SU-DHL-6 (cell line): ENCODE measurements at regions not wholly inside any gene's neighbourhood (a gene's known extent, or its start where the extent isn't known, plus 50 kb on each side); places are given as distances from the start of the nearest gene placed in this dataset.

Source experiments
- H2AFZ ChIP-seq: fragments of 200-600 bp; sonication (generic); 2 replicates; pipeline ENCODE4 v1.6.1; 2014; ENCODE audit warnings: low read depth, mild to moderate bottlenecking, moderate library complexity, mixed read lengths, antibody characterized with exemption, low read length; ENCODE audit not compliant: severe bottlenecking
- H3F3A ChIP-seq: fragments of 200-600 bp; shearing (Covaris generic); 2 replicates; pipeline ENCODE4 v1.6.0; 2016; ENCODE audit warnings: antibody characterized with exemption, mild to moderate bottlenecking; ENCODE audit not compliant: insufficient read depth
- H3K27ac ChIP-seq: fragments of 200-600 bp; sonication (generic); 2 replicates; pipeline ENCODE4 v1.5.1; 2016; ENCODE audit warnings: low read depth, mild to moderate bottlenecking, low read length, moderate library complexity, mixed read lengths
- H3K27me3 ChIP-seq: fragments of 200-600 bp; sonication (generic), shearing (Covaris generic); 2 replicates; pipeline ENCODE4 v1.6.0; 2014; ENCODE audit warnings: mild to moderate bottlenecking, low read length
- H3K36me3 ChIP-seq: fragments of 200-600 bp; sonication (generic); 2 replicates; pipeline ENCODE4 v1.6.1; 2014; ENCODE audit warnings: mild to moderate bottlenecking, low read length, mixed read lengths
- H3K4me2 ChIP-seq: fragments of 300-600, 200-600 bp; shearing (Covaris generic), sonication (generic); 2 replicates; pipeline ENCODE4 v1.6.0; 2014; ENCODE audit warnings: low read length, low read depth, mild to moderate bottlenecking; ENCODE audit not compliant: poor library complexity, severe bottlenecking
- H3K4me3 ChIP-seq: fragments of 200-600 bp; sonication (generic); 2 replicates; pipeline ENCODE4 v1.5.1; 2014; ENCODE audit warnings: antibody characterized with exemption, low read length, mild to moderate bottlenecking, mixed read lengths; ENCODE audit not compliant: insufficient read depth, poor library complexity, severe bottlenecking
- H3K79me2 ChIP-seq: fragments of 200-600 bp; sonication (generic); 2 replicates; pipeline ENCODE4 v1.6.1; 2014; ENCODE audit warnings: mild to moderate bottlenecking, low read length, moderate library complexity; ENCODE audit not compliant: insufficient read depth
- H3K9ac ChIP-seq: fragments of 200-600 bp; sonication (generic); 2 replicates; pipeline ENCODE4 v1.7.0; 2014; ENCODE audit warnings: mild to moderate bottlenecking, low read length
- H3K9me2 ChIP-seq: fragments of 200-600 bp; sonication (generic); replicated peaks from 2 replicates; pipeline ENCODE4 v1.6.1; 2014; ENCODE audit warnings: low read length; ENCODE audit not compliant: insufficient read depth
- H3K9me3 ChIP-seq: fragments of 200-600 bp; sonication (generic); 2 replicates; pipeline ENCODE4 v1.6.1; 2014; ENCODE audit warnings: low read length, mixed read lengths; ENCODE audit not compliant: insufficient read depth
- H4K20me1 ChIP-seq: fragments of 200-600 bp; sonication (generic); 2 replicates; pipeline ENCODE4 v1.6.1; 2014; ENCODE audit warnings: low read depth, mild to moderate bottlenecking, antibody characterized with exemption, low read length, moderate library complexity, mixed read lengths
- CTCF ChIP-seq: fragments of 200-600 bp; sonication (generic); IDR thresholded peaks from one replicate; pipeline ENCODE4 v1.5.1; 2017; ENCODE audit warnings: antibody characterized with exemption, mild to moderate bottlenecking, low read length, moderate library complexity; ENCODE audit not compliant: insufficient read depth, poor library complexity, severe bottlenecking
- EZH2phosphoT487 ChIP-seq: fragments of 200-600 bp; sonication (generic), shearing (Covaris generic); conservative IDR thresholded peaks from 2 replicates; pipeline ENCODE4 v1.6.1; 2018; ENCODE audit warnings: mild to moderate bottlenecking, antibody characterized with exemption, low read length, moderate library complexity, mixed read lengths

GRCh38 chrX:145729635-145730034 lies 88.0 kb upstream of the SLITRK2 start:
- no peaks in the 10 kb centered on the region for H3K36me3 ChIP-seq
- no peak overlapping the region for H3K4me2 ChIP-seq
- no peaks in the 10 kb centered on the region for H3K27me3 ChIP-seq
- H3K9ac ChIP-seq = no peak overlapping the region
- no peaks in the 10 kb centered on the region for H4K20me1 ChIP-seq
- H3K9me2 ChIP-seq = no peaks in the 10 kb centered on the region
- H2AFZ ChIP-seq = no peak overlapping the region
- no peak overlapping the region for H3K4me3 ChIP-seq
- TF ChIP-seq EZH2phosphoT487 = no peak
- TF ChIP-seq CTCF = no peak
- no peaks in the 10 kb centered on the region for H3K9me3 ChIP-seq
- H3K27ac ChIP-seq = no peak overlapping the region
- no peaks in the 10 kb centered on the region for H3F3A ChIP-seq
- no peaks in the 10 kb centered on the region for H3K79me2 ChIP-seq

- Histone ChIP-seq H3K9me3 (no peaks in the 10 kb centered on the region), H3K27me3 (no peaks in the 10 kb centered on the region), H3K4me3 (no peak overlapping the region), H3K9ac (no peak overlapping the region), H3K36me3 (no peaks in the 10 kb centered on the region), H3K9me2 (no peaks in the 10 kb centered on the region), H2AFZ (no peak overlapping the region), H3K27ac (no peak overlapping the region), H3F3A (no peaks in the 10 kb centered on the region), H4K20me1 (no peaks in the 10 kb centered on the region), H3K4me2 (no peak overlapping the region), H3K79me2 (no peaks in the 10 kb centered on the region)
- TF ChIP-seq CTCF (no peak), EZH2phosphoT487 (no peak)
These were observed 82.6 kb upstream of the SLITRK2 start for GRCh38 chrX:145735036-145735435.

- Histone ChIP-seq H3K79me2 (no peaks in the 10 kb centered on the region), H3F3A (no peaks in the 10 kb centered on the region), H4K20me1 (no peaks in the 10 kb centered on the region), H3K9me3 (no peaks in the 10 kb centered on the region), H3K9me2 (no peaks in the 10 kb centered on the region), H3K4me3 (no peak overlapping the region), H3K9ac (no peak overlapping the region), H3K27me3 (no peaks in the 10 kb centered on the region), H2AFZ (no peak overlapping the region), H3K4me2 (no peak overlapping the region), H3K27ac (no peak overlapping the region), H3K36me3 (no peaks in the 10 kb centered on the region)
- TF ChIP-seq EZH2phosphoT487 = no peak
- TF ChIP-seq CTCF = no peak
These were observed 65.7 kb upstream of the SLITRK2 start for GRCh38 chrX:145751943-145752342.
